CD14-positive monocyte (primary cell): ENCODE measurements at regions not wholly inside any gene's neighbourhood (a gene's known extent, or its start where the extent isn't known, plus 50 kb on each side); places are given as distances from the start of the nearest gene placed in this dataset.

Source experiments
- DNase-seq, 3 donors: peaks; one replicate each; pipeline ENCODE4 v3.0.0-alpha.2; 2011 to 2022
- H2AFZ ChIP-seq: 2 replicates; pipeline ENCODE4 v1.6.0; 2012; ENCODE audit warnings: mild to moderate bottlenecking, low read depth, low read length, inconsistent platforms; ENCODE audit not compliant: insufficient read depth, poor library complexity, severe bottlenecking
- H3K27ac ChIP-seq, 2 donors: 1 replicate in 1 of 2; 2 replicates in 1 of 2; pipeline ENCODE4 v1.5.1; 2012 to 2013; ENCODE audit warnings: low read length in 2 of 2, control low read depth in 1 of 2, inconsistent platforms in 1 of 2, low read depth in 1 of 2, mild to moderate bottlenecking in 1 of 2
- H3K27me3 ChIP-seq, 2 donors: one replicate each; pipeline versions ENCODE4 v1.6.0 to v1.6.1; 2011 to 2013; ENCODE audit warnings: low read length in 2 of 2; ENCODE audit not compliant: control insufficient read depth in 2 of 2, insufficient read depth in 2 of 2
- H3K36me3 ChIP-seq, 2 donors: replicated peaks in 1 of 2; 1 replicate in 1 of 2; 2 replicates in 1 of 2; pipeline versions ENCODE4 v1.5.1 to v1.6.1; 2012 to 2013; ENCODE audit warnings: low read length in 2 of 2, control low read depth in 1 of 2, inconsistent platforms in 1 of 2, mild to moderate bottlenecking in 1 of 2; ENCODE audit not compliant: insufficient read depth in 2 of 2, control insufficient read depth in 1 of 2
- H3K4me1 ChIP-seq, 2 donors: 1 replicate in 1 of 2; 2 replicates in 1 of 2; pipeline versions ENCODE4 v1.5.1 to v1.6.1; 2012 to 2013; ENCODE audit warnings: low read length in 2 of 2, control low read depth in 1 of 2, inconsistent platforms in 1 of 2, mild to moderate bottlenecking in 1 of 2, moderate library complexity in 1 of 2; ENCODE audit not compliant: insufficient read depth in 2 of 2, control insufficient read depth in 1 of 2
- H3K4me2 ChIP-seq: replicated peaks from 2 replicates; pipeline ENCODE3; 2012; ENCODE audit warnings: low read length, moderate library complexity, mild to moderate bottlenecking; ENCODE audit not compliant: poor library complexity, severe bottlenecking; ENCODE audit errors: extremely low read depth
- H3K4me3 ChIP-seq, 3 experiments: fragments of 200-600 bp in 1 of 3; sonication (generic) in 1 of 3; replicated peaks in 1 of 3; 1 replicate in 2 of 3; 2 replicates in 1 of 3; pipeline ENCODE4 v1.5.1; 2011 to 2013; ENCODE audit warnings: low read length in 3 of 3, mild to moderate bottlenecking in 3 of 3, control low read depth in 2 of 3, low read depth in 2 of 3, inconsistent platforms in 1 of 3, moderate library complexity in 1 of 3
- H3K79me2 ChIP-seq: 2 replicates; pipeline ENCODE4 v1.6.0; 2012; ENCODE audit warnings: mild to moderate bottlenecking, control low read depth, inconsistent platforms, low read length, moderate library complexity; ENCODE audit not compliant: insufficient read depth
- H3K9ac ChIP-seq: 2 replicates; pipeline ENCODE4 v1.6.0; 2017; ENCODE audit warnings: low read length, mild to moderate bottlenecking; ENCODE audit not compliant: insufficient read depth, poor library complexity, severe bottlenecking
- H3K9me3 ChIP-seq, 2 donors: replicated peaks in 1 of 2; 1 replicate in 1 of 2; 2 replicates in 1 of 2; pipeline versions ENCODE4 v1.5.1 to v1.6.1; 2012 to 2013; ENCODE audit warnings: low read length in 2 of 2, control low read depth in 1 of 2; ENCODE audit not compliant: control insufficient read depth in 1 of 2, insufficient read depth in 1 of 2
- H4K20me1 ChIP-seq: 2 replicates; pipeline ENCODE4 v1.6.0; 2012; ENCODE audit warnings: mild to moderate bottlenecking, low read length, control low read depth, moderate library complexity; ENCODE audit not compliant: insufficient read depth
- H3K27ac Mint-ChIP-seq, 7 donors: one replicate each; pipeline ENCODE4 v1.8.0; 2020; ENCODE audit warnings: mild to moderate bottlenecking in 7 of 7, mixed read lengths in 7 of 7, moderate library complexity in 6 of 7, inconsistent platforms in 2 of 7
- H3K27me3 Mint-ChIP-seq, 3 donors: one replicate each; pipeline ENCODE4 v1.8.0; 2021 to 2022; ENCODE audit warnings: low read depth in 3 of 3, mild to moderate bottlenecking in 3 of 3, mixed read lengths in 3 of 3, moderate library complexity in 3 of 3, inconsistent platforms in 1 of 3
- H3K36me3 Mint-ChIP-seq, 2 donors: one replicate each; pipeline ENCODE4 v1.8.0; 2020; ENCODE audit warnings: mixed read lengths in 2 of 2, inconsistent platforms in 1 of 2, mild to moderate bottlenecking in 1 of 2
- H3K4me1 Mint-ChIP-seq: one replicate; pipeline ENCODE4 v1.8.0; 2020; ENCODE audit warnings: mild to moderate bottlenecking, mixed read lengths
- H3K4me3 Mint-ChIP-seq, 2 donors: one replicate each; pipeline ENCODE4 v1.8.0; 2020; ENCODE audit warnings: mild to moderate bottlenecking in 2 of 2, mixed read lengths in 2 of 2, moderate library complexity in 1 of 2
- H3K9me3 Mint-ChIP-seq, 7 donors: one replicate each; pipeline ENCODE4 v1.8.0; 2020 to 2022; ENCODE audit warnings: mixed read lengths in 7 of 7, mild to moderate bottlenecking in 6 of 7, moderate library complexity in 6 of 7, inconsistent platforms in 2 of 7
- WGBS: methylation state at CpG from one replicate; pipeline ENCODE4 v1.1.5; 2013; ENCODE audit warnings: missing lambda C conversion rate; ENCODE audit not compliant: insufficient coverage; 5-methylcytosine and 5-hydroxymethylcytosine counted together
- intact Hi-C, 2 donors: fragments of 100-400 bp; cut with micrococcal nuclease; formaldehyde crosslinking; loops; one replicate each; pipeline versions ENCODE4 v1.15.0 to v1.15.1; 2023
- TF ChIP-seq, protein P1 (sequence below): fragments of 200-600 bp; IDR thresholded peaks from one replicate; pipeline ENCODE4 v1.8.0; 2022; ENCODE audit warnings: antibody characterized with exemption, mild to moderate bottlenecking

DNA sequence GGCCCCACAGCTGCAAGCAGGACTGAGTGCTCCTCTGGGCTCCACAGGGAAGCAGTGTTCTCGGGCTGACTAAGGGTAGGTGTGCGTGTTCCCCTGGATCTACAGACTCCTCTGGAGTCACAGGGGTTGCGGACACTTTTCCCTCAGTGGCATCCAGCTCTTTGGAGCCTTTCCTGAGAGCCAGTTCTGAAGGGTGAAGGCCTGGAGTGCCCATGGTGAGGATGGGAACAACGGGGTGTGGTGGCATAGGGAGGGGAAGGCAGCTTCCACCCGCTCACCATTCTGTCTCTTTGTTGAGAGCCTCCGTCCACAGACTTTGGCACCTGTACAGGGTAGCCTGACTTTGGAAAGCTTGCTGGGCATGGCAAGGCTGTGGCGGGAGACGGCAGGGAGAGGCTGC, 104.1 kb upstream of the PCBD1 start:
- Mint-ChIP-seq H3K36me3 (no peaks in the 10 kb centered on the region), H3K4me1 (no peaks in the 10 kb centered on the region), H3K27ac (no peak overlapping the region), H3K27me3 (peaks cover 0 to 7% (median 4%) of the 10 kb centered on the region in 3 donors), H3K4me3 (no peak overlapping the region), H3K9me3 (no peaks in the 10 kb centered on the region)
- WGBS, result 93% methylated on average over 6 of the region's 8 CpGs
- Histone ChIP-seq H3K27me3 (no peaks in the 10 kb centered on the region), H3K9me3 (no peaks in the 10 kb centered on the region), H4K20me1 (no peaks in the 10 kb centered on the region), H3K9ac (no peak overlapping the region), H3K79me2 (no peaks in the 10 kb centered on the region), H2AFZ (no peak overlapping the region), H3K4me1 (no peaks in the 10 kb centered on the region), H3K27ac (no peak overlapping the region), H3K4me2 (no peak overlapping the region), H3K36me3 (no peaks in the 10 kb centered on the region), H3K4me3 (no peak overlapping the region)
- intact Hi-C loops, result no loop called here
- no peak for DNase-seq
- TF ChIP-seq, protein P1, sequence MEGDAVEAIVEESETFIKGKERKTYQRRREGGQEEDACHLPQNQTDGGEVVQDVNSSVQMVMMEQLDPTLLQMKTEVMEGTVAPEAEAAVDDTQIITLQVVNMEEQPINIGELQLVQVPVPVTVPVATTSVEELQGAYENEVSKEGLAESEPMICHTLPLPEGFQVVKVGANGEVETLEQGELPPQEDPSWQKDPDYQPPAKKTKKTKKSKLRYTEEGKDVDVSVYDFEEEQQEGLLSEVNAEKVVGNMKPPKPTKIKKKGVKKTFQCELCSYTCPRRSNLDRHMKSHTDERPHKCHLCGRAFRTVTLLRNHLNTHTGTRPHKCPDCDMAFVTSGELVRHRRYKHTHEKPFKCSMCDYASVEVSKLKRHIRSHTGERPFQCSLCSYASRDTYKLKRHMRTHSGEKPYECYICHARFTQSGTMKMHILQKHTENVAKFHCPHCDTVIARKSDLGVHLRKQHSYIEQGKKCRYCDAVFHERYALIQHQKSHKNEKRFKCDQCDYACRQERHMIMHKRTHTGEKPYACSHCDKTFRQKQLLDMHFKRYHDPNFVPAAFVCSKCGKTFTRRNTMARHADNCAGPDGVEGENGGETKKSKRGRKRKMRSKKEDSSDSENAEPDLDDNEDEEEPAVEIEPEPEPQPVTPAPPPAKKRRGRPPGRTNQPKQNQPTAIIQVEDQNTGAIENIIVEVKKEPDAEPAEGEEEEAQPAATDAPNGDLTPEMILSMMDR, result no peak

DNA sequence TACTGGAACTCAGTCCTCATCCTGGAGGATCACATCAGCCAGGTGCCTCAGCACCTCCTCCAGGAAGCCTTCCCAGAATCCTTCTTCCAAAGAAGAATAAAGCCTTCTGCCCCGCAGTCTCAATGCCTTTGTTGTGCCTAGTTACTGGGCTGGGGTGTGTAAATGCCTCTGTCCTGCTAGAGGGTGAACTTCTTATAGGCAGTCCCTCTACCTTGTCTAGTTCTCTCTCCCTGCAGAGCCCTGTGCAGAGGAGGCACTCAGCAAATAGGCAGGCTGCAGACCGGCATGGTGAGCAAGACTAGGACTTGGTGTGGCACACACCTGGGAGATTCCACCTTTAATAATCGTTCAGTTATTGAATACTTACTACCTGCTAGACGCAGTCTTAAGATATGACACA, 104.7 kb upstream of the PCBD1 start:
- Histone ChIP-seq H3K9ac (no peak overlapping the region), H4K20me1 (no peaks in the 10 kb centered on the region), H3K36me3 (no peaks in the 10 kb centered on the region), H3K4me2 (no peak overlapping the region), H3K9me3 (no peaks in the 10 kb centered on the region), H3K27ac (no peak overlapping the region), H3K79me2 (no peaks in the 10 kb centered on the region), H3K27me3 (no peaks in the 10 kb centered on the region), H3K4me1 (no peaks in the 10 kb centered on the region), H2AFZ (no peak overlapping the region), H3K4me3 (no peak overlapping the region)
- Mint-ChIP-seq H3K27me3 (peaks cover 0 to 7% (median 4%) of the 10 kb centered on the region in 3 donors), H3K4me1 (no peaks in the 10 kb centered on the region), H3K27ac (no peak overlapping the region), H3K36me3 (no peaks in the 10 kb centered on the region), H3K9me3 (no peaks in the 10 kb centered on the region), H3K4me3 (no peak overlapping the region)
- intact Hi-C loops, result no loop called here
- TF ChIP-seq, protein P1, result no peak
- 96% methylated on average over 3 of the region's 4 CpGs for WGBS
- DNase-seq, result no peak
